ENCODE measurements at regions not wholly inside any gene's neighbourhood (a gene's known extent, or its start where the extent isn't known, plus 50 kb on each side); places are given as distances from the start of the nearest gene placed in this dataset.
"Not testable (repeated sequence)": the region's sequence is repeated elsewhere in the genome, so short reads cannot be mapped to it uniquely, and the experiment has no call there.

DNA sequence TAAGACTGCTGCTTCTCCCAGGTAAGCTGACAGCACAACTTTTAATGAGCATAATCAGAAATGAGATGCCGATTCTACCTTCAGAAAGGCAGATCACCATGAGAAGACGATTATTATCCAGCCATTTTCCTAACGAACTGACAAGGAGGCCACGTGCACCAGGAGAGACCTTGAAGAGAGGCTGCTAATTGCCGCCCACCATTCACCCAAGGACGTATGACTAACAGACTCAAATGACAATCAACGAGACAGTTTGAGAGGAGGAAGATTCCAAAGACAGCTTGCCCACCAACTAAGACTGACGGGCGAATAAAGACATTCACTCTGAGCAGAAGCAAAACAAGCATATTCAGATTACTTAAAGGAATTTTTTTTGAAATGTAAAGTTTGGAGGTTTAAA is 301.9 kb upstream of the TAC1 start:
- Histone ChIP-seq H3K27ac (no peak overlapping the region), H3K4me3 (no peak overlapping the region), H3K27me3 (no peaks in the 10 kb centered on the region), H3K36me3 (replicated peaks; ENCODE audit: insufficient read depth, low read depth) (no peaks in the 10 kb centered on the region), H4K20me1 (ENCODE audit: insufficient read depth, poor library complexity, severe bottlenecking) (no peaks in the 10 kb centered on the region), H3K9me2 (replicated peaks; ENCODE audit: insufficient read depth) (no peaks in the 10 kb centered on the region), H3K9me3 (ENCODE audit: low read depth) (no peaks in the 10 kb centered on the region), H3K4me1 (ENCODE audit: insufficient read depth) (no peaks in the 10 kb centered on the region), H2AFZ (no peak overlapping the region), H3K79me2 (no peaks in the 10 kb centered on the region), H3K4me2 (no peak overlapping the region)
- TF ChIP-seq, protein P1, sequence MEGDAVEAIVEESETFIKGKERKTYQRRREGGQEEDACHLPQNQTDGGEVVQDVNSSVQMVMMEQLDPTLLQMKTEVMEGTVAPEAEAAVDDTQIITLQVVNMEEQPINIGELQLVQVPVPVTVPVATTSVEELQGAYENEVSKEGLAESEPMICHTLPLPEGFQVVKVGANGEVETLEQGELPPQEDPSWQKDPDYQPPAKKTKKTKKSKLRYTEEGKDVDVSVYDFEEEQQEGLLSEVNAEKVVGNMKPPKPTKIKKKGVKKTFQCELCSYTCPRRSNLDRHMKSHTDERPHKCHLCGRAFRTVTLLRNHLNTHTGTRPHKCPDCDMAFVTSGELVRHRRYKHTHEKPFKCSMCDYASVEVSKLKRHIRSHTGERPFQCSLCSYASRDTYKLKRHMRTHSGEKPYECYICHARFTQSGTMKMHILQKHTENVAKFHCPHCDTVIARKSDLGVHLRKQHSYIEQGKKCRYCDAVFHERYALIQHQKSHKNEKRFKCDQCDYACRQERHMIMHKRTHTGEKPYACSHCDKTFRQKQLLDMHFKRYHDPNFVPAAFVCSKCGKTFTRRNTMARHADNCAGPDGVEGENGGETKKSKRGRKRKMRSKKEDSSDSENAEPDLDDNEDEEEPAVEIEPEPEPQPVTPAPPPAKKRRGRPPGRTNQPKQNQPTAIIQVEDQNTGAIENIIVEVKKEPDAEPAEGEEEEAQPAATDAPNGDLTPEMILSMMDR (IDR thresholded peaks at IDR 0.05; ENCODE audit: poor library complexity) = no peak
- no peak for TF ChIP-seq EZH2 (IDR thresholded peaks at IDR 0.05; ENCODE audit: borderline replicate concordance)
- no peak for TF ChIP-seq EZH2phosphoT487 (IDR thresholded peaks at IDR 0.05; ENCODE audit: low read depth, severe bottlenecking, unreplicated experiment)
- no peak for DNase-seq (ENCODE audit: low spot score)
- 78% methylated on average over 9 of the region's 9 CpGs for WGBS (ENCODE audit: low lambda C conversion rate, missing lambda C conversion rate)

- H2AFZ ChIP-seq = no peak overlapping the region
- no peaks in the 10 kb centered on the region for H3K79me2 ChIP-seq
- no peak overlapping the region for H3K27ac ChIP-seq
- H3K4me3 ChIP-seq = no peak overlapping the region
- no peak for DNase-seq (ENCODE audit: low spot score)
- H3K4me1 ChIP-seq (ENCODE audit: insufficient read depth) = no peaks in the 10 kb centered on the region
- H3K9me3 ChIP-seq (ENCODE audit: low read depth) = no peaks in the 10 kb centered on the region
- TF ChIP-seq, protein P1 (IDR thresholded peaks at IDR 0.05; ENCODE audit: poor library complexity) = no peak
- H3K27me3 ChIP-seq = no peaks in the 10 kb centered on the region
- H4K20me1 ChIP-seq (ENCODE audit: insufficient read depth, poor library complexity, severe bottlenecking) = no peaks in the 10 kb centered on the region
- H3K9me2 ChIP-seq (replicated peaks; ENCODE audit: insufficient read depth) = no peaks in the 10 kb centered on the region
- WGBS (ENCODE audit: low lambda C conversion rate, missing lambda C conversion rate) = 87% methylated on average over 5 of the region's 5 CpGs
- no peaks in the 10 kb centered on the region for H3K36me3 ChIP-seq (replicated peaks; ENCODE audit: insufficient read depth, low read depth)
- H3K4me2 ChIP-seq = no peak overlapping the region
Measured at GRCh38 chr7:97439637-97440214, 292.2 kb upstream of the TAC1 start.

DNA sequence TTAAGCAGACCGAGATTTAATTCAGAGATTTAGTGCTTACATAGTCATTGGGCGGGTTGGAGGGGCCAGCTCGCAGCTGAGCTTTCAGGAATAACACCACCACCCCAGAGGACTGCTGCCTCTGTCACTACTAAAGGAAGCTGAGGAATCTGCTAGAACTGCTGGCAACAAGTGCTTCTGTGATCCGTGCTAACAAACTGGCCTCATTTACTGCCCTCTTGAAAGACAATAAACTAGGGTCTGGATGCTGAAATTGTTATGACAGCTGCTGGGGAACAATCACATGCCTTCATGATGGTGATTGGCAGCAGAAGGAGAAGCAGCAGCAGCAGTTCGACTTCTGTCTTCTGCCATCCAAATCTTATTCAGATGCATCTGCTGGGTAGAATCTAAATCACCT is 285.5 kb upstream of the TAC1 start:
- Histone ChIP-seq H3K27ac (no peak overlapping the region), H3K4me1 (ENCODE audit: insufficient read depth) (no peaks in the 10 kb centered on the region), H3K36me3 (replicated peaks; ENCODE audit: insufficient read depth, low read depth) (no peaks in the 10 kb centered on the region), H3K9me3 (ENCODE audit: low read depth) (no peaks in the 10 kb centered on the region), H3K9me2 (replicated peaks; ENCODE audit: insufficient read depth) (no peaks in the 10 kb centered on the region), H3K4me2 (no peak overlapping the region), H3K27me3 (no peaks in the 10 kb centered on the region), H2AFZ (no peak overlapping the region), H3K79me2 (no peaks in the 10 kb centered on the region), H4K20me1 (ENCODE audit: insufficient read depth, poor library complexity, severe bottlenecking) (no peaks in the 10 kb centered on the region), H3K4me3 (no peak overlapping the region)
- TF ChIP-seq, protein P1 (IDR thresholded peaks at IDR 0.05; ENCODE audit: poor library complexity) = no peak
- no peak for TF ChIP-seq EZH2 (IDR thresholded peaks at IDR 0.05; ENCODE audit: borderline replicate concordance)
- no peak for TF ChIP-seq EZH2phosphoT487 (IDR thresholded peaks at IDR 0.05; ENCODE audit: low read depth, severe bottlenecking, unreplicated experiment)
- 77% methylated on average over 5 of the region's 5 CpGs for WGBS (ENCODE audit: low lambda C conversion rate, missing lambda C conversion rate)
- DNase-seq (ENCODE audit: low spot score) = no peak

- DNase-seq (ENCODE audit: low spot score); H3K27ac ChIP-seq; H3K36me3 ChIP-seq (replicated peaks; ENCODE audit: insufficient read depth, low read depth); H3K4me3 ChIP-seq; H3K27me3 ChIP-seq; H3K4me1 ChIP-seq (ENCODE audit: insufficient read depth); H3K79me2 ChIP-seq; H4K20me1 ChIP-seq (ENCODE audit: insufficient read depth, poor library complexity, severe bottlenecking); H3K4me2 ChIP-seq; H3K9me3 ChIP-seq (ENCODE audit: low read depth); H2AFZ ChIP-seq; H3K9me2 ChIP-seq (replicated peaks; ENCODE audit: insufficient read depth): not testable (repeated sequence)
- WGBS (ENCODE audit: low lambda C conversion rate, missing lambda C conversion rate) = 90% methylated on average over 3 of the region's 3 CpGs
Measured at GRCh38 chr7:97449448-97449847, 282.4 kb upstream of the TAC1 start.

Measured in hepatocyte (in vitro differentiated cells).